Iris pigment epithelial cell (primary cell): ENCODE measurements at regions not wholly inside any gene's neighbourhood (a gene's known extent, or its start where the extent isn't known, plus 50 kb on each side); places are given as distances from the start of the nearest gene placed in this dataset.

Experiments used
- DNase-seq: peaks from one replicate; pipeline ENCODE4 v3.0.0-alpha.2; 2011; ENCODE audit warnings: low read depth

DNA sequence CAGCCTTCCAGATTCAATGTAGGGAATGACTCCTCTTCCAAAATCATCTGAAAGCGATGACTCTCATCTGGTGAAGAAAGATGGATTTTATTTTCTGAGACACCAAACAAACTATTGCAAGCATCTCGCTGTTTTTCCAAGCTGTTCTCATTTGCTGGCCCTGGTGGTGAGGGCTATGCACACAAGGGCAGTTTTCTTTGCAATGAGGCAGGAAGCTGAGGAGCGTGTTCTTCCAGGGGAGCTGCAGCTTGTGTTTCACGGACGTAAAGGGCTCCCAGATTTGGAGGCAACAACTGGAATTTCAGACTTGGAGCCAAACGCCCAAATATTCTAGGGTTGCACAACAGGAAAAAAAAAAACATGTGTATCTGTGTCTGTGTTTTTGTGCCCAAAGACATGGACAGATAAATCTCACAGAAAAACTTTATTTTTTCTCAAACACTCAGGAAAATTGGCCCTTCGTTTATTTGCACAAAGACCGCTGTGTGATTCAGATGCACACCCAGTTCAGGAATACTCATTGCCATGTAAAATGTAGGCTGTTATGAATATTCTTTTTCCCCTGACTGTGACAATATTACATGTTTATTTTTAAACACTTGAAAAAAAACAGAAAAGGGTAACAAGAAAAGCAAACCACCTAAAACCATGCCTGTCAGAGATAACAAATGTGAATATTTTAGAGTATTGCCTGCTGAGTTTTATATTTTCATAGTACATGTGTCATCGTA, 151.3 kb downstream of the GAS1 start:
- DNase-seq: peak; percentile 72

DNA sequence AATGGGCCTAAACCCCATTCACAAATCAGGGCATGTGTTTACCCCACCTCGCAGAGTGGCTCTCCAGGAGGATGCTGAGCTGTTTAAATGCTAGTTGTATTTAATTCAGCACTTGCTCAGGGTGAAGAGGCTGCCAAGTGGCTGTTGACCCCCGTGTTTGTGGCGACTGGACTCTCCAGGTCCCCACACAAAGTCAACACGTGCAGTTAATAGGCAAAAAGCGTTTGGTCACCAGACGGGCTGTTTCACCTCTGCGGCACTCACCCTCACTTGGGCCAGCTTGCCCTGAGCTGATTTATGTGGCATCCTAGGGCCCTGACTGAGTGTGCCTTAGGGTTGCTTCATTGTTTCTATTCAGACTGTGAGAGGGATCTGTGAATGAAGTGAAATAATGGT, 152.3 kb downstream of the GAS1 start:
- no peak for DNase-seq

DNA sequence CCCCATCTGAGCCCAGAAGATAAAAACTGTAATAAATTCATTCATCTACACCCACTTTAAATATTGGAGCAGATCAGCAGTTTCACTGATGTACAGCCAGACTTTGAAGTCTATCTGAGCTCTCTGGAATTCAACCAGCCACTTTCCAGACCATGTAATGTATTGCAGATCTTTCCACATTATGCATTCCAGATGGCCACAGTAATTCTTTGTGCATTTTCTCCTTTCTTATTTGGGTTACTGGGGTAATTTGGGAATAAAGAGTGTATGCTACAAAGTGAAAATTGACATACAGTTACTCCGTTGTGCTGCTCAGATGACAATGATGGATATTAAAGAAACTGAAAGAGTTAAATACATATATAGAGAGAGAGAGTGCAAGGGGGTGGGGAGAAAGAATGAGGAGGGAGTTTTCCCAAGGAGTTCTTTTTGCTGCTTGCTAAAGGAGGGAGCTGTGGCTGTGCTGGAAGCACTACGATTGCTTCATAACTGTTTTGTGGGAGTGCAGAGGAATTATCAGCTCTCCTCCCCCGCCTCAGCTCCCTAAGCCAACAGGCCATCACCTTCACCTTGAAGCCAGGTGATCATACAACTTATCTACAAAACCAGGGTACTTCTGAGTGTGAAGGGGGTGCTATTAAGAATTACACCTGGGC, 152.8 kb downstream of the GAS1 start:
- DNase-seq: peak; percentile 84

DNA sequence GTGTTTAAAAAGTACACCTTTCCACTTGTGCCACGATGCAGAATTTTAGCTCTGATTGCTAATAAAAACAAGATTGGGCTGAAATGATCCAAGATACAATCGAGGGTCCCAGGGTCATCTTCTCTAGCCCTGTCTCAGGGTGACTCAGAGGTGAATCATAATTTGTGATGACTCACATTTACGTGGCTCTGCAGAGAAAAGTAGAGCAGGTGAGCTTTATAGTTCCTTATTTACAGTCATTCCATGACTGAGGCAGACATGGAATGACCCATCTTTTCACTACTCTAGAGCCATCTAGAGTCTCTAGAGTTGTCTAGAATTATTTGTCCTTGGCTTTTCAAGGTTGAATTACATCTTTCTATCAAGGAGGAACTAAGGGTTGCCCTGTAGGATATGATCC, 155.2 kb downstream of the GAS1 start:
- DNase-seq: peak; percentile 14

DNA sequence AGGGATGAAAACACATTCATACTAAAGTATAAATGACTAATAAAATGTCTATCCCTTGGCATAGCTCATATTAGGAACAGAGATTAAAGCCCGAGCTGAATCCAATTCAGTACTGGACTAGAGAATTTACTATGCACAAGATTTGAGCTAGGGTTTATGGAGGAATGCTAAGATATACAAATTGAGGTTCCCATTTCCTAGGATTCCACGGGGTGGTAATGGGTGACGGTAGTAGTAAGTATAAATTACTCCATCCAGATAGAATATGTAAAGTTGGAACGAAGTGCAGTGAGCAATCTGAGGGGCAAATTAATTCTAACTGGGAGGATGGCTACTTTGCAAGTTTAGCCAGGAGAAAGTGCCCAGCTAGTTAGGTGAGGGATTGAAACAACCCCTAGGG, 156.5 kb downstream of the GAS1 start:
- no peak for DNase-seq

DNA sequence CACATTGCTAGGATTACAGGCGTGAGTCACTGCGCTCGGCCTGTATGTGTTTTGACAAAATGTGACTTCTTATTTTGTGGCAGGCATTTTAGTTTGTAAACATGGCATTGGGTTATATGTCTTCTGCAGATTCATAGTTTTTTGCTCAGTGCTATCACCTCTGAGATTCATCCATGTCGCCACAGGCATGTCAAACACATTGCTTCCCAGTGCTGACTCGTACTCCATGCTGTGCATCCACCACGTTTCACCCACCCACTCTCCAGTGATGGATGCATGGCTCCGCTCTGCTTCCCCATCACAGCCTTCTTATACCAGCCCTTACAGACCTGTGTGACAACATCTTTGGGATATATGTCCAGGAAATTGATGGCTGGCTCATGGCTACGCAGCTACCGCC, 158.8 kb downstream of the GAS1 start:
- DNase-seq: peak; percentile 54

DNA sequence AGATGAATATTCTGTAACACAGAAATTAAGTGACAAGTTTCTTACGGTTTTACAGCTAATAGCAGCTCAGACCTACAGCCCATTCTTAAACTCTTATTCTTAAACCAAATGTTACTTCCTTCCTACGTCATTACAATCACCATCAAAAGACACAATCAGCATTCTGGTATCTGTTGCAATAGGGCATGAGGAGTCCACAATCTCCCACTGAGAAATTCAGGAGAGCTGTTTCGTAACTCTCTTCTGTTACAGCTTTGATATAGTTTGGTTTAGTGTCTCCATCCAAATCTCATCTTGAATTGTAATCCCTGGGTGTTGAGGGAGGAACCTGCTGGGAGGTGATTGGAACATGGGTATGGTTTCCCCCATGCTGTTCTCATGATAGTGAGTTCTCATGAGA, 163.4 kb downstream of the GAS1 start:
- peak; percentile 90 for DNase-seq

DNA sequence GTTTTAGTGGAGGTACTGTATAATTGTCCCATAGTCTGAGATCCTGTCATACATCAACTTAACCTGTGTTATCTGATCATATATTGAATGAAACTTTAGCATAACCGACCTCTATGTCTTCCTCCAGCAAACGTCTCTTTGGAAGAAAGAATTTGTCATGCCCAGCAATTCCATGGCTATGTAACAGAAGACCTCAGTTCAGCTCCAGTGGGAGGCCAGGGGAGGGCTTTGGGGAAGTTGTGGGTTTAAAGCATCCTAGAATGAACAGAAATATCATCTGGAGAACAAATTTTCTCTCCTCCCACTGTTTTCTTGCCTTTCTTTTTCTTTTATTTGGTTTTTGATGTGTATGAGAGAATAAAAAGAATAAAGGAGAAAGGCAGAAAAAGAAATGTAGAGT, 164.5 kb downstream of the GAS1 start:
- DNase-seq: no peak

DNA sequence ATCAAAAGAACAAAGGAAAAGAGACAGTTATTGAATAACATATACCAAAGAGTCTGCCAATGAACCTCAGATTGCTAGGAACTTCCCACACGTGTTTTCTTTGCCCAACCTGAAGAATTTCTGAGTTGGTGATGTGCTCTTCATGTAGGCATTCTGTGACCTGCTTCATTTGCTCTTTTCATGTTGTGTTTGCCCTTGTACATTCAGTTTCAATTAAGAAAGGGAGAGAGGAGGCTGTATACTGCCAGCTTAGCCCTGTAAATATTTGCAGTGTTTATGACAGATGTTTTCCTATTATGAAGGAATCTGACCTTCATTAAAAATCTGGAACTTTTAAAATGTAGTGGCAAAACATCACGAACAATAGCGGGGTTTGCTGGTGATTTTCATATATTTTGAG, 168.5 kb downstream of the GAS1 start:
- DNase-seq: no peak

DNA sequence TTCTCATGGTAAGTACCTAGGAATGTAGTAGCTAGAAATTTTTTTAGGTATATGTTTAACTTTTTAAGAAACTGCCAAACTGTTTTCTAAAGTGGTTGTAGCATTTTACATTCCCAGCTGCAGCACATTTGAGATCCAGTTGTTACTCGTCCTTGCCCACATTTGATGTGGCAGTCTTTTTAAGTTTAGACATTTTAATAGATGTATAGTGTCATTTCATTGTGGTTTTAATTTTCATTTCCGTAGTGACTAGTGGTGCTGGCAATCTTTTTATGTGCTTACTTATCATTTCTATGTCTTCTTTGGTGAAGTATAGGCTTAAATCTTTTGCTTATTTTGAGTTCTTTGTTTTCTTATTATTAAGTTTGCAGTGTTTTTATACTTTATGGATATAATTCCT, 171.6 kb downstream of the GAS1 start:
- no peak for DNase-seq

DNA sequence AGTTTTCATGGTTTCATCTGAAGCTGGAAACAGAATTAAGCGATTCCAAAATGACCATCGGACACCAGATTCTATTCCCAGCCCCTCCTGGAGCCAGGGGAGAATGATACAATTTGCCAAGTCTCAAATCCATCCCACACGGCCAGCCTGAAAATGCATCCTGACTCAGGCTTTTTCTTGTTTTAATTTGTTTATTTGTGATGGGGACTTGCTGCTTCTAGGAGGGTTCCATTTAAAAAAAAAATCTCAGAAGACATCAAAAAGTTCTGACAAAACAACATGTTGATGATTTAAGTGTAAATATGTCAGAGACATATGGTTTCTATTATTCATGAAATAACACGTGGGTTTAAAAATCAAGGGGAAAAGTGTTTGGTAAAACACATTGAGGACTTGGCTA, 173.2 kb downstream of the GAS1 start:
- no peak for DNase-seq

DNA sequence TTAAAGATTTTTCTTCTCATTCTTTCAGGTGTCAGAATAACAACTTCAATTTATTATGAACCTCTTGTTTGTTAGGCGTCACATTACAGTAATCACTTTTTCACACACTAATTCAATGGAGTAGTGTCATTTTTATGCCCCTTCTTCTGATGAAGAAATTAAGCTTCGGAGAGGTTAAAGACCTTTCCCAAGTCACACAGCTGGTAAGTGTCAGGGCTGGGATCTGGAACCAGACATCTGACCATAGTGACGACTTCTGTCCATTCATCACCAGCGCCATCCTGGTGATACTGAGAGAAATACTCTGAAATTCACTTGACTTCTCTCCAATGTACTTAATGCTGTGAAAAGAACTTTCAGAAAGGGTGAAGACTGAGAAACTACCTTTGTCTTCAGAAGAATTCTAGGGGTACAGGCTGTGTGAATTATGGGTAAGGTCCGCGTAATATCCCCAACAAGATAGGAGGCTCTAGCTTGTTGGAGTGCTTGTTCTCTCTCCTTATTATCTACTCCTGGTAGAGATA, 173.8 kb downstream of the GAS1 start:
- no peak for DNase-seq

DNA sequence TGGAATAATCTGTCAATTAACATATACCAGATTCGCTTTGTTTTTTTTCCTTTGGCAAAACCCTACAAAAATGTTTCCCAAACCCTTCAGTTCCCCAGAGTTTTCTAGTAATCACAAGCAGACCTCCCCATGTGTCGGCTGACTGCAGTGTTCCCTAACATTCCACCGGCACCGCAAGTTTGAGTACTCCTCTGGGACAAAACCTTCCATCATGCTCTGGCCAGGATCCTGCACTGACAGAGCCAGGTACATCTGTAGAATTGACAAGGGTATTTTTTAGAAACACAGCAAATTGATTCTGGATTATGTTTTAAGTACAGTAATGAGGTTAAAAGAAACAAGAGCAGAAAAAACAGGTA, 174.7 kb downstream of the GAS1 start:
- no peak for DNase-seq

DNA sequence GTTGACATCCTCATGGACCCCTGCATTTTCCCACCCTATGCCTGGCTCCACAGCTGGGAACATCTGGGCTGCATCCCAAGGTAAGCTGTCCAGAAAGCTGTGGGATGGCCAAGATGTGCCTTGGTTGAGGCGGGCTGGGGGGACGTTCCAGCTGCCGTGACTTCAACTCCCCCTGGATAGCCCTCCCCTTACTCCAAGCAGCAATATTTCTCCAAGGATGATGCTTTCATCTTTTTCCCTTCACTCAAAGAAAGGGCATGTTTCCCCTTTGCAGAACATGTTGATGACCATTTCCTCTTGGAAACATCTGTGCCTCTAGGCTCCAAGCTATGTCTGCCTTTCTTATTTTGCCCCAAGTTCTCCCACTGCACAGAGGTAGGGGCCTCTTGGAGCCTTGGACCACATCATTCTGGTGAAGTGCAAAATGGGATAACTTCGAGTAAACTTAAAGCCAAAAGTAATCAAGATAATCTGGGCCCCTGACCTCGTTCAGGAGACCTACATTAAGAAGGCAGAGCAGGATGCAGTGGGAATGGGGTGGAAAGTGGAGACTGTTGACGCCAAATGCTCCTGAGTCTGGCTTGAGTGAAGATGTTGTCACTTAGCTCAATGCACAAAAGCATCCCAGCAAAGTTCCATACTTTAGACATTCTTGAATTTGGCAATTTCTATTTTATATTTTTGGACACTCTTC, 175.2 kb downstream of the GAS1 start:
- DNase-seq: no peak

DNA sequence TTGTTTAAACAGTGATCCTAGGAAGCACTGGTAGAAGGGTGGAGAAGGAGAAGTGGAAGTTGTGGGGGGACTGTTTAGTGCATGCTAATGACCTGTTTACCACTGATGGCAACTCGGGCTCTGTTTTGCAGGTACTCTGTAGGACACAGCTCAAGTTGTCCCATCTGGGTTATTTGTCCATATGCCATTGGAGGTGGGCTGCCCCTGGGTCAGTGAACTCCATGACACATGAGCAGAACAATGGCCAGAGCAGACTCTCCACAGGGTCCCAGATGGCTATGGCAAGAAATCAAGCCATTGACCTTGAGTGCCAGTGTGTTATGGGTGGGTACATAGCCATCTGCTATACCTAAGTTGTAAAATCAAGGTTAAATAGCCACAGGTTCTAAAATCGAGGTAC, 175.9 kb downstream of the GAS1 start:
- DNase-seq: no peak

DNA sequence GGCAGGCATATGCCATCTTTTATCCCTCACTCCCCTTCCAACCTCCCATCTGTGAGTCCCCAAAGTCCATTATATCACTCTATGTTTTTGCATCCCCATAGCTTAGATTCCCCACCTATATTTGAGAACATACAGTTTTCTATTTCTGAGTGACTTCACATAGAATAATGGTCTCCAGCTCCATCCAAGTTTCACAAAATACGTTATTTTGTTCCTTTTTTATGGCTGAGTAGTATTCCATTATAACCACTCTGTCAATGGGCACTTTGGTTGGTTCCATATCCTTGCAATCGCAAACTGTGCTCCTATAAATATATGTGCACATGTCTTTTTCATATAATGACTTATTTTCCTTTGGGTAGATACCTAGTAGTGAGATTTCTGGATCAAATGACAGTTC, 178.6 kb downstream of the GAS1 start:
- DNase-seq: no peak

DNA sequence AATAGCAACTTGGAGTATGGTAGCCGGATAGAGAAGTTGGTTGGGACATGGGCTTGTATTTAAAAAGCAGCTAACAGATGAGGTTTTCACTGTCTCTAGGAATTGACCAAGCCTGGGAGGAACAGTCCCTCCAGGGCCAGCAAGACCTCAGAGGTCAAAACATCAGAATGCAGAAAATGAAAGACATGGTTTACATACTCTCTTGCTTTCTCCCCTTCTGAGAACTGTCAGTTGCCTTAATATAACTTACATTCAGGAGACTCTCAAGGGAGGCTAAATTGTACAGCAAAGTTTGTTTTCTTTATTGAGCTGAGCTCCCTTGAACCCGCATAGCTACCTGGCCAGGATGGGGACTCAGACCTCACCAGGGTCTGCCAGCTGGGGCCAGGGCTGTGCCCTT, 179.3 kb downstream of the GAS1 start:
- DNase-seq: no peak

DNA sequence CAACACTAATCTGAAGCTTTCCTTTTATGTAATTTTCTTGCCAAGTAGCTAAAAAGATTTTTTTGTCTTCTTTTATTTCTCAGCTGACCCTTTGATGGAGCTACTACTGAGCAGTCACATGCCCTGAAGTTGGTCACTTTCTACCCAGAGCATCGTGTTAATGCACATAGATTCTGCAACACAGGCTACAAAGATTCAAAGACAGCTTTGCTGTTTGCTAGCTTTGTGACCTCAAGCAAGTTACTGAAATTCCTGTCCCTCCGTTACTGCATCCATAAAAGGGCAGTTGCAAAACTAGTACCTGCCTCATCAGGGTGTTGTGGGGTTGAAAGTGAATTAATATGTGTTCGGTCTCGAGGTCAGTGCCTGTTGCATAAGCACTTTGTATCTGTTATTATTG, 179.9 kb downstream of the GAS1 start:
- DNase-seq: peak; percentile 7

DNA sequence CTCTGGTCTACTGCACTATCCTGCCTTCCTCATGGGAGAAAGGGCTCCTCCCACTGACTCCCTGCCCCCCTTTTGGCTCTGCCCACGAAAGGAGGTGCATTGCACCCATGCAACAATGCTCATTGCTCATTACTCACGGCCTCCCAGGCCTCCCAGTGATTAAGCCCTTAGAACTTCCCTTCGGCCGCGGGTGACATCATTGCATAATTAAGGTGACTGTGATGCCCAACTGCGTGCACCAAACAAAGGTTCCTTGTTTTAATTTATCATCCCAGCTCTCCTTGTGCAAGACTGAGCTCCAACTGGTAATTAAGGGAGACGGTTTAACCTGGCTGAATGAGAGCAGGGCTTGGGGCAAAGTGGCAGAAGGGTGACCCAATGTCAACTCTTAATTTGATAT, 180.4 kb downstream of the GAS1 start:
- DNase-seq: peak; percentile 87

DNA sequence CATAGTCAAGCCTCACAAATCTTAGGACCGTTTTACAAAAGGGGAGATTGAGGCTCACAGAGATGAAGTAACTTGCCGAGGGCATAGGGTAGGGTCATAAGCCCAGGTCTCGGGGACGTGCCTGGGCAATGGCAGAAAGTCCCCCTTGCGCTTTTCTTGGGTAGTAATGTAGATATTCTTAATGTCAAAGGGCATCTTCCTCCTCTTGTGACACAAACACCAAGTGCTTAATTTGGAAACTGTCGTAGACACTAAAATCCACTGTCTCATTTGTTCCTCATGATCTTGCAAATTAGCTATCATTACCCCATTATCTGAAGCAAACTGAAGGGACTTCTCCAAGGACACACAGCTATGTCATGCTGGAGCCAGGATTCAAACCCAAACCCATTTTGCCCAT, 180.8 kb downstream of the GAS1 start:
- no peak for DNase-seq

DNA sequence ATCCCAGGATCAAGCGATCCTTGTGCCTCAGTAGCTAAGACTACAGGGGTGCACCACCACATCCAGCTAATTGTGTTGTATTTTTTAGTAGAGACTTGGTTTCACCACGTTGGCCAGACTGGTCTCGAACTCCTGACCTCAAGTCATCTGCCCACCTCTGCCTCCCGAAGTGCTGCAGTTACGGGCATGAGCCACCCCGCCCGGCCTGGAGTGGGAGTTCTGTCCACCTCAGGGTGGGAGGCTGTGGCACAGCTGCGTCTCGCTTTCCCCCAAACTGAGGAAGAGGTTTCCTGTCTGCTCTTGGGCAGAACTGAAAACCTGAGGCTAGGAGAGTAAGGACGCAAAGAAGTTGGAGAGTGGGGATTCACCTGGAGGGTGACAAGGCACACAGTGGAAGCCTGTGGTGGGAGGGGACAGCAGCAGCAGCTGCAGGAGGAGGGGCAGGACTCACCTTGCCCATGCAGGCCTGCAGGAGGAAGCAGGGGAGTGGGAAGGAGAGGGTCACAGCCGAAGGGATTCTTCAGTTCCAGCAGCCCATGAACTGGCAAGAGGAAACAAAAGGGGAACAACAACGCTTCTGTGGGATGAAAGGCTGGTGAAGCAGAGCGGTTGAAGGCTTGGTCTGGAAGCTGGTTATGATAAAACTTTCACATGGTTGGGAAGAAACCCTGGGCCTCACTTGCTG, 181.4 kb downstream of the GAS1 start:
- DNase-seq: no peak

DNA sequence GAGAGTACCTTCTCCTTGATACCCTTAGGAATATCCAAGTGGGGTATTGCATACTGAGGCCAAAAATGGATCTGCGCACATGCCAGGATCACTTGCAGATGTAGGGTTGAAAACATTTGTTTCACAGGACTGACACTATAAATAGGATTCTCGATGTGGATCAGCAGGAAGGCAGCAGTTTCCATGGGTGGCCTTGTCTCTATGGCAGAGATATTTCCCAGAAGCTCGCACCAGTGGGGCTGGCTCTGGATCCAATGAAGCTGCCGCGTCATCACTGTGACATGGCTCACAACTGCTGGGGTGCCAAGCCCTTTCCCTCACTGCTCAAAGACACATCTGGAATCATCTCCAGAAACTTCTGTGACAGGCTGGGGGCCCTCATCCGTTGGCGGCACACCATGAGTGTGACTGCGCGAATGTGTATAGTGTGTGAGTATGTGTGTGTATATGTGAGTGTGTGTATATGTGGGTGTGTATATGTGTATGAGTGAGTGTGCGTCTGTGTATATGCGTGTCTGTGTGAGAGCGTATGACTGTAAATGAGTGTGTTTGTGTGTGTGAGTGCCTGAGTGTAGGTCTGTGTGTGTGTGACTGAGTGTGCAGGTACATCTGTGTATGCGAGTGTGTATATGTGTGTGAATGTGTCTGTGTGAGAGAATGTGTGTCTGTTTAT, 182.5 kb downstream of the GAS1 start:
- DNase-seq: no peak
